Vagina (tissue), 2 donors: ENCODE measurements at regions not wholly inside any gene's neighbourhood (a gene's known extent, or its start where the extent isn't known, plus 50 kb on each side); places are given as distances from the start of the nearest gene placed in this dataset.

Experiments
- DNase-seq, 2 donors: peaks; one replicate each; pipeline ENCODE4 v3.0.0-alpha.2; 2017; ENCODE audit errors: extremely low spot score in 2 of 2
- H3K27ac ChIP-seq: fragments of 200-600 bp; sonication (generic); one replicate; pipeline ENCODE4 v1.5.1; 2019
- H3K27me3 ChIP-seq: fragments of 200-600 bp; sonication (generic); one replicate; pipeline ENCODE4 v1.5.1; 2019
- H3K36me3 ChIP-seq, 2 donors: fragments of 200-600 bp; sonication (generic); one replicate each; pipeline ENCODE4 v1.5.1; 2017 to 2019
- H3K4me1 ChIP-seq: fragments of 200-600 bp; sonication (generic); one replicate; pipeline ENCODE4 v1.5.1; 2019
- H3K4me3 ChIP-seq, 2 donors: fragments of 200-600 bp; sonication (generic); 1 replicate in 1 of 2; 2 replicates in 1 of 2; pipeline ENCODE4 v1.5.1; 2016 to 2019
- H3K9me3 ChIP-seq: fragments of 200-600 bp; sonication (generic); one replicate; pipeline ENCODE4 v1.5.1; 2019
- CTCF ChIP-seq, 3 experiments: fragments of 450-650 bp in 2 of 3; fragments of 200-600 bp in 1 of 3; sonication (generic) in 1 of 3; IDR thresholded peaks; one replicate each; pipeline ENCODE4 v1.5.1; 2017 to 2019; ENCODE audit warnings: antibody characterized with exemption in 3 of 3, mild to moderate bottlenecking in 2 of 3, moderate library complexity in 2 of 3
- POLR2A ChIP-seq, 2 donors: fragments of 450-650 bp; IDR thresholded peaks; one replicate each; pipeline ENCODE4 v1.6.1; 2017; ENCODE audit warnings: antibody characterized with exemption in 2 of 2, mild to moderate bottlenecking in 2 of 2, moderate library complexity in 2 of 2
- POLR2AphosphoS5 ChIP-seq, 2 donors: sonication (generic); formaldehyde crosslinking; IDR thresholded peaks; one replicate each; pipeline ENCODE4 v1.9.0; 2017; ENCODE audit warnings: antibody characterized with exemption in 2 of 2, mild to moderate bottlenecking in 2 of 2, low read depth in 1 of 2; ENCODE audit not compliant: insufficient read depth in 1 of 2
- intact Hi-C: fragments of 100-400 bp; cut with DNase I; formaldehyde crosslinking; loops from one replicate; pipeline ENCODE4 v1.15.1; 2023

- no peak for TF ChIP-seq CTCF (IDR thresholded peaks at IDR 0.05)
- no peak for TF ChIP-seq POLR2AphosphoS5 (IDR thresholded peaks at IDR 0.05; ENCODE audit: insufficient read depth in 1 of 2, low read depth in 1 of 2)
- TF ChIP-seq POLR2A (IDR thresholded peaks at IDR 0.05), result no peak
- Histone ChIP-seq H3K4me1 (no peaks in the 10 kb centered on the region), H3K27me3 (no peaks in the 10 kb centered on the region), H3K4me3 (no peak overlapping the region), H3K9me3 (no peaks in the 10 kb centered on the region), H3K27ac (no peak overlapping the region), H3K36me3 (no peaks in the 10 kb centered on the region)
- no peak for DNase-seq
- intact Hi-C loops, result no loop called here
Measured at GRCh38 chrX:43345166-43345565, 310.9 kb upstream of the MAOA start.

GRCh38 chrX:43349363-43349762, 306.7 kb upstream of the MAOA start:
- no peak for DNase-seq
- no peaks in the 10 kb centered on the region for H3K9me3 ChIP-seq

GRCh38 chrX:43350935-43351334, 305.2 kb upstream of the MAOA start:
- Histone ChIP-seq H3K4me1 (no peaks in the 10 kb centered on the region), H3K9me3 (no peaks in the 10 kb centered on the region), H3K4me3 (no peak overlapping the region), H3K36me3 (no peaks in the 10 kb centered on the region), H3K27me3 (no peaks in the 10 kb centered on the region), H3K27ac (no peak overlapping the region)
- no peak for DNase-seq
- intact Hi-C loops, result no loop called here
- TF ChIP-seq CTCF (IDR thresholded peaks at IDR 0.05), result no peak
- no peak for TF ChIP-seq POLR2A (IDR thresholded peaks at IDR 0.05)

More at GRCh38 chrX:43349363-43349762, 306.7 kb upstream of the MAOA start:
- Histone ChIP-seq H3K4me3 (no peak overlapping the region), H3K27me3 (no peaks in the 10 kb centered on the region), H3K36me3 (no peaks in the 10 kb centered on the region), H3K27ac (no peak overlapping the region), H3K4me1 (no peaks in the 10 kb centered on the region)
- intact Hi-C loops, result no loop called here
- TF ChIP-seq POLR2A (IDR thresholded peaks at IDR 0.05) (no peak), CTCF (IDR thresholded peaks at IDR 0.05) (peak in 1 of 3 experiments; percentile 13)

- Histone ChIP-seq H3K9me3 (no peaks in the 10 kb centered on the region), H3K27ac (no peak overlapping the region), H3K27me3 (no peaks in the 10 kb centered on the region), H3K4me1 (no peaks in the 10 kb centered on the region), H3K36me3 (no peaks in the 10 kb centered on the region), H3K4me3 (no peak overlapping the region)
- no peak for TF ChIP-seq POLR2A (IDR thresholded peaks at IDR 0.05)
- no peak for TF ChIP-seq CTCF (IDR thresholded peaks at IDR 0.05)
- no peak for TF ChIP-seq POLR2AphosphoS5 (IDR thresholded peaks at IDR 0.05; ENCODE audit: insufficient read depth in 1 of 2, low read depth in 1 of 2)
- intact Hi-C loops, result no loop called here
- DNase-seq, result no peak
Measured at GRCh38 chrX:43357741-43358140, 298.4 kb upstream of the MAOA start.

GRCh38 chrX:43373032-43373431, 283.1 kb upstream of the MAOA start:
- Histone ChIP-seq H3K27me3 (no peaks in the 10 kb centered on the region), H3K4me3 (no peak overlapping the region), H3K9me3 (no peaks in the 10 kb centered on the region), H3K4me1 (no peaks in the 10 kb centered on the region), H3K27ac (no peak overlapping the region), H3K36me3 (no peaks in the 10 kb centered on the region)
- intact Hi-C loops, result no loop called here
- TF ChIP-seq POLR2A (IDR thresholded peaks at IDR 0.05) (no peak), POLR2AphosphoS5 (IDR thresholded peaks at IDR 0.05; ENCODE audit: insufficient read depth in 1 of 2, low read depth in 1 of 2) (no peak), CTCF (IDR thresholded peaks at IDR 0.05) (no peak)
- no peak for DNase-seq
